Smooth muscle cell (in vitro differentiated cells): ENCODE measurements at regions not wholly inside any gene's neighbourhood (a gene's known extent, or its start where the extent isn't known, plus 50 kb on each side); places are given as distances from the start of the nearest gene placed in this dataset.

Source experiments
- DNase-seq: peaks from one replicate; lab custom pipeline; 2025; ENCODE audit not compliant: unreplicated experiment; lab: John Stamatoyannopoulos, UW
- H2AFZ ChIP-seq: fragments of 200-600 bp; sonication (generic); 2 replicates; pipeline ENCODE4 v1.6.0; 2016; ENCODE audit warnings: antibody characterized with exemption, low read depth, mild to moderate bottlenecking
- H3F3A ChIP-seq: fragments of 200-600 bp; sonication (generic); 2 replicates; pipeline ENCODE4 v1.6.0; 2017; ENCODE audit warnings: antibody characterized with exemption, low read depth
- H3K27ac ChIP-seq: fragments of 200-600 bp; sonication (generic); 2 replicates; pipeline ENCODE4 v1.5.1; 2016; ENCODE audit warnings: low read depth, mild to moderate bottlenecking
- H3K27me3 ChIP-seq: fragments of 200-600 bp; sonication (generic); 2 replicates; pipeline ENCODE4 v1.6.1; 2016; ENCODE audit warnings: low read depth, mild to moderate bottlenecking
- H3K36me3 ChIP-seq: fragments of 200-600 bp; sonication (generic); 2 replicates; pipeline ENCODE4 v1.5.1; 2016; ENCODE audit warnings: low read depth
- H3K4me1 ChIP-seq: fragments of 200-600 bp; sonication (generic); 2 replicates; pipeline ENCODE4 v1.5.1; 2016; ENCODE audit warnings: low read depth
- H3K4me2 ChIP-seq: fragments of 200-600 bp; sonication (generic); 2 replicates; pipeline ENCODE4 v1.6.0; 2016; ENCODE audit warnings: mild to moderate bottlenecking
- H3K4me3 ChIP-seq: fragments of 200-600 bp; sonication (generic); 2 replicates; pipeline ENCODE4 v1.5.1; 2016; ENCODE audit warnings: mild to moderate bottlenecking
- H3K79me2 ChIP-seq: fragments of 200-600 bp; sonication (generic); 2 replicates; pipeline ENCODE4 v1.6.0; 2016; ENCODE audit warnings: low read depth, mild to moderate bottlenecking
- H3K9ac ChIP-seq: fragments of 200-600 bp; sonication (generic); 2 replicates; pipeline ENCODE4 v1.6.0; 2016; ENCODE audit warnings: low read depth
- H3K9me3 ChIP-seq: fragments of 200-600 bp; sonication (generic); replicated peaks from 2 replicates; pipeline ENCODE4 v1.5.1; 2016; ENCODE audit warnings: low read depth
- H4K20me1 ChIP-seq: fragments of 200-600 bp; sonication (generic); 2 replicates; pipeline ENCODE4 v1.6.0; 2016; ENCODE audit warnings: low read depth
- WGBS: methylation state at CpG from one replicate; pipeline ENCODE4 v1.1.7; 2016; ENCODE audit warnings: low lambda C conversion rate; 5-methylcytosine and 5-hydroxymethylcytosine counted together
- TF ChIP-seq, protein P1 (sequence below): fragments of 200-600 bp; sonication (generic); IDR thresholded peaks from 2 replicates; pipeline ENCODE4 v1.5.1; 2017; ENCODE audit warnings: borderline replicate concordance, mild to moderate bottlenecking, antibody characterized with exemption; ENCODE audit not compliant: insufficient read depth, poor library complexity, severe bottlenecking

DNA sequence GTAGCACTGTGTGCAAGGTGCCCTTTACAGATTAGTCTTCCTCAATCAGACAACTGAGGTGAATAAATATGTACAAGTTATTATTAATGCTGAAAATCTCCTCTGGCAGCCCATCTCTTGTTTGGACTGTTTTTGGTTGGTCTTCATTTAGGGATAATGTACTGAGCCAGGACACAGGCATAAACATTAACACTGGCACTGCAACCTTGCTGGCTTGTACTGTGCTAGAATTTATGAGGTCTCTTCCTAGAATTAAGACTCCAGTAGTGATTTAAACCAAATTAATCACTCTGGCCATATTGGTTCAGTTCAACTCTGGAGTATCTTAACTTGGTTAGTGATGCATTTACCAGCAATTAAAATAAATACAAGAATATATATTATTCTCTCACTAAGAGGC lies 244.7 kb upstream of the GK2 start:
- Histone ChIP-seq H3F3A (peaks cover 2% of the 10 kb centered on the region), H3K9me3 (no peaks in the 10 kb centered on the region), H3K9ac (no peak overlapping the region), H3K4me2 (peak overlapping the region; percentile 72), H3K79me2 (no peaks in the 10 kb centered on the region), H3K36me3 (no peaks in the 10 kb centered on the region), H3K27ac (peak overlapping the region; percentile 89), H3K4me3 (no peak overlapping the region), H3K27me3 (no peaks in the 10 kb centered on the region), H3K4me1 (peaks cover 6% of the 10 kb centered on the region), H4K20me1 (no peaks in the 10 kb centered on the region), H2AFZ (no peak overlapping the region)
- no peak for DNase-seq
- TF ChIP-seq, protein P1, sequence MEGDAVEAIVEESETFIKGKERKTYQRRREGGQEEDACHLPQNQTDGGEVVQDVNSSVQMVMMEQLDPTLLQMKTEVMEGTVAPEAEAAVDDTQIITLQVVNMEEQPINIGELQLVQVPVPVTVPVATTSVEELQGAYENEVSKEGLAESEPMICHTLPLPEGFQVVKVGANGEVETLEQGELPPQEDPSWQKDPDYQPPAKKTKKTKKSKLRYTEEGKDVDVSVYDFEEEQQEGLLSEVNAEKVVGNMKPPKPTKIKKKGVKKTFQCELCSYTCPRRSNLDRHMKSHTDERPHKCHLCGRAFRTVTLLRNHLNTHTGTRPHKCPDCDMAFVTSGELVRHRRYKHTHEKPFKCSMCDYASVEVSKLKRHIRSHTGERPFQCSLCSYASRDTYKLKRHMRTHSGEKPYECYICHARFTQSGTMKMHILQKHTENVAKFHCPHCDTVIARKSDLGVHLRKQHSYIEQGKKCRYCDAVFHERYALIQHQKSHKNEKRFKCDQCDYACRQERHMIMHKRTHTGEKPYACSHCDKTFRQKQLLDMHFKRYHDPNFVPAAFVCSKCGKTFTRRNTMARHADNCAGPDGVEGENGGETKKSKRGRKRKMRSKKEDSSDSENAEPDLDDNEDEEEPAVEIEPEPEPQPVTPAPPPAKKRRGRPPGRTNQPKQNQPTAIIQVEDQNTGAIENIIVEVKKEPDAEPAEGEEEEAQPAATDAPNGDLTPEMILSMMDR = no peak

DNA sequence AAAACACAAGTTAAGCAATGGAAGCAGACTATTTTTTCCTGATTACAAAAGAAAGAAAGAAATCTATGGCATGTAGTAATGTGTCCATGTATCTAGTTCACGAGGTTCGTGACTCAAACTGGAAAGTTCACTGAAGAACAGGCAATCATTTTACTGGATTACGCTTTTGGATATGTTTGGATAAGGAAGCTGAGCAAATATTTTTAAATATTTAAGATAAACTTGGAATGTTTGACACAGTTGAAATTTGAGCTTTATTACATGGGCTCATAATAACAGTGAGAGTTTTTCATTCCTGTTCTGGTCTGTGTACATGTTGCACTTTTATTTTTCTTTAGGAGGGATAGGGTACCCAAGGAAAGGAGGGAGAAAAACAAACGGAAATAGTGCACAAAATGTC lies 244.2 kb upstream of the GK2 start:
- peak overlapping the region; percentile 72 for H3K4me2 ChIP-seq

GRCh38 chr4:79651456-79651855 lies 243.4 kb upstream of the GK2 start:
- Histone ChIP-seq H3K4me1 (peaks cover 6% of the 10 kb centered on the region), H3F3A (peaks cover 2% of the 10 kb centered on the region), H3K36me3 (no peaks in the 10 kb centered on the region), H4K20me1 (no peaks in the 10 kb centered on the region), H3K4me2 (peak overlapping the region; percentile 72), H3K9ac (peak overlapping the region; percentile 21), H2AFZ (peak overlapping the region; percentile 79), H3K79me2 (no peaks in the 10 kb centered on the region), H3K27me3 (no peaks in the 10 kb centered on the region), H3K27ac (peak overlapping the region; percentile 89), H3K9me3 (no peaks in the 10 kb centered on the region), H3K4me3 (no peak overlapping the region)
- no peak for DNase-seq
- TF ChIP-seq, protein P1 = no peak

More for the DNA sequence above, 244.2 kb upstream of the GK2 start:
- H3K4me1 ChIP-seq = peaks cover 6% of the 10 kb centered on the region
- H3K9ac ChIP-seq = no peak overlapping the region
- H3K9me3 ChIP-seq = no peaks in the 10 kb centered on the region
- H2AFZ ChIP-seq = no peak overlapping the region
- no peaks in the 10 kb centered on the region for H3K27me3 ChIP-seq
- 24% methylated on average over 4 of the region's 4 CpGs for whole genome bisulfite sequencing
- H3K79me2 ChIP-seq = no peaks in the 10 kb centered on the region
- peaks cover 2% of the 10 kb centered on the region for H3F3A ChIP-seq
- TF ChIP-seq, protein P1 = no peak
- peak overlapping the region; percentile 89 for H3K27ac ChIP-seq
- H3K4me3 ChIP-seq = peak overlapping the region; percentile 20
- no peak for DNase-seq
- H3K36me3 ChIP-seq = no peaks in the 10 kb centered on the region
- H4K20me1 ChIP-seq = no peaks in the 10 kb centered on the region

- Histone ChIP-seq H3K9ac (peak overlapping the region; percentile 30), H3K36me3 (no peaks in the 10 kb centered on the region), H4K20me1 (no peaks in the 10 kb centered on the region), H2AFZ (peak overlapping the region; percentile 79), H3F3A (peaks cover 2% of the 10 kb centered on the region), H3K27me3 (no peaks in the 10 kb centered on the region), H3K4me1 (peaks cover 6% of the 10 kb centered on the region), H3K9me3 (no peaks in the 10 kb centered on the region), H3K27ac (peak overlapping the region; percentile 89), H3K4me2 (peak overlapping the region; percentile 72), H3K4me3 (no peak overlapping the region), H3K79me2 (no peaks in the 10 kb centered on the region)
- TF ChIP-seq, protein P1 = no peak
- DNase-seq = no peak
- 26% methylated on average over 3 of the region's 3 CpGs for WGBS
Observed at GRCh38 chr4:79650794-79651431, 242.9 kb upstream of the GK2 start.
